Right kidney (tissue), 1 donor: ENCODE measurements at regions not wholly inside any gene's neighbourhood (a gene's known extent, or its start where the extent isn't known, plus 50 kb on each side); places are given as distances from the start of the nearest gene placed in this dataset.
"Not testable (repeated sequence)": the region's sequence is repeated elsewhere in the genome, so short reads cannot be mapped to it uniquely, and the experiment has no call there.

Experiments used
- DNase-seq: peaks from one replicate; pipeline ENCODE4 v3.0.0-alpha.2; 2016

- no peak for DNase-seq
These were observed 145.4 kb upstream of the ZBED5 start for GRCh38 chr11:11003226-11003625.

- DNase-seq, result no peak
These were observed 142.9 kb upstream of the ZBED5 start for GRCh38 chr11:11000579-11001283.

GRCh38 chr11:10998674-10999073, 140.8 kb upstream of the ZBED5 start:
- DNase-seq, result no peak

GRCh38 chr11:10996678-10997077, 138.8 kb upstream of the ZBED5 start:
- DNase-seq, result no peak

GRCh38 chr11:10993640-10994039, 135.8 kb upstream of the ZBED5 start:
- no peak for DNase-seq

GRCh38 chr11:10993186-10993585, 135.3 kb upstream of the ZBED5 start:
- DNase-seq, result no peak

GRCh38 chr11:10991393-10991792, 133.5 kb upstream of the ZBED5 start:
- no peak for DNase-seq

GRCh38 chr11:10990637-10991193, 132.9 kb upstream of the ZBED5 start:
- no peak for DNase-seq

- no peak for DNase-seq
These were observed 132.3 kb upstream of the ZBED5 start for GRCh38 chr11:10990160-10990559.

- DNase-seq, result no peak
These were observed 128.2 kb upstream of the ZBED5 start for GRCh38 chr11:10986006-10986405.

GRCh38 chr11:10984742-10985141, 126.9 kb upstream of the ZBED5 start:
- DNase-seq, result no peak

- no peak for DNase-seq
These were observed 126.4 kb upstream of the ZBED5 start for GRCh38 chr11:10984250-10984649.

- no peak for DNase-seq
These were observed 125.1 kb upstream of the ZBED5 start for GRCh38 chr11:10982704-10983510.

- no peak for DNase-seq
These were observed 121.7 kb upstream of the ZBED5 start for GRCh38 chr11:10979529-10979928.

GRCh38 chr11:10978198-10978597, 120.3 kb upstream of the ZBED5 start:
- DNase-seq, result no peak

GRCh38 chr11:10975287-10975721, 117.5 kb upstream of the ZBED5 start:
- no peak for DNase-seq

GRCh38 chr11:10973416-10973815, 115.6 kb upstream of the ZBED5 start:
- no peak for DNase-seq

- DNase-seq, result no peak
These were observed 113.1 kb upstream of the ZBED5 start for GRCh38 chr11:10970926-10971325.

GRCh38 chr11:10969387-10969786, 111.5 kb upstream of the ZBED5 start:
- DNase-seq, result no peak

GRCh38 chr11:10956884-10957283, 99.0 kb upstream of the ZBED5 start:
- not testable (repeated sequence) for DNase-seq

- no peak for DNase-seq
These were observed 97.8 kb upstream of the ZBED5 start for GRCh38 chr11:10955616-10956015.

- DNase-seq, result no peak
These were observed 96.3 kb upstream of the ZBED5 start for GRCh38 chr11:10954184-10954583.

- no peak for DNase-seq
These were observed 95.0 kb upstream of the ZBED5 start for GRCh38 chr11:10952872-10953271.

GRCh38 chr11:10947935-10948334, 90.1 kb upstream of the ZBED5 start:
- not testable (repeated sequence) for DNase-seq
